ENCODE measurements at regions not wholly inside any gene's neighbourhood (a gene's known extent, or its start where the extent isn't known, plus 50 kb on each side); places are given as distances from the start of the nearest gene placed in this dataset.

DNA sequence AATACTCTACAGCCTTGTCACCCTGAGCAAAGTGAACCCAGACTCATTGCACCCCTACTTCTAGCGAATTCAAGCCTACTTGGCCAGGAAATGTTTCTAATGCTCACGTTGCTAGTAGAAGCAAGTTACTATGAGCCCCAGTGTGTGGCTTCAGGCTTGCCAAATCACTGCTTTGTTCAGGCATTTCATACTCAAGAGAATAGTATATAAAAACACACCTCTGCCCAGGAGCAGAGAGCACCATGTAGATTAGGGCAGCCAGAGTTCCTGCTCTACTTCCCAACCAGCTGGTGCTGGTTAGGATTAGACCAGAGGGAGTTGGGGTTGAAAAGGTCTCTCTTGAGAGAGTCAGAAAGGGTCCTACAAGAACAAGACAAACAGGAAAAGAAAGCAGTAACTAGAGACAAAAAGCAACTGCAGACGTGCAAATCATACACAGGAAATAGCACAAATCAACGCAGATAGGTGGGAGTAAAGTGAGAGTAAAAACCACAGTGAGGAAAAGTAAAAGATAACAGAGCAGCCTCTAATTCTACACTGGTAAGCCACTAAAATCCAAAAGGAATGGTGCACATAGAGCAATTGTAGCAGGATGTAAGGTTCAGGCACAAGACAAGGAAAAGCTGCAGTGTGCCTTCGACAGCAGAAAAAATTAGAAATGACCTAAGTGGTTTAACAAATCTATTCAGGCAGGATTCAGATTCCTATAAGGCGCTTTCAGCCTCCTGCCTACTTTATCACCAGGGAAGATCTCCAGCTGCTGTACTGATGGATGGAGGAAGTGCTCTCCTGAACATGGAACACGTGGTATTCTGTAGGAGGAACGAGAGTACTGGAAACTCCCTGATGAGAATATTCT, 49.6 kb upstream of the KIF2A start:
- no peak for TF ChIP-seq CTCF (IDR thresholded peaks at IDR 0.05)
- TF ChIP-seq POLR2A (IDR thresholded peaks at IDR 0.05) = no peak
